Stimulated activated CD8-positive, alpha-beta memory T cell treated with anti-CD3 and anti-CD28 coated beads, Interleukin-4, amount 100 ng/mL, for 48 hours (primary cell): ENCODE measurements at regions not wholly inside any gene's neighbourhood (a gene's known extent, or its start where the extent isn't known, plus 50 kb on each side); places are given as distances from the start of the nearest gene placed in this dataset.

ENCODE experiments used
- DNase-seq: peaks from one replicate; pipeline ENCODE4 v3.0.0-alpha.2; 2020

DNA sequence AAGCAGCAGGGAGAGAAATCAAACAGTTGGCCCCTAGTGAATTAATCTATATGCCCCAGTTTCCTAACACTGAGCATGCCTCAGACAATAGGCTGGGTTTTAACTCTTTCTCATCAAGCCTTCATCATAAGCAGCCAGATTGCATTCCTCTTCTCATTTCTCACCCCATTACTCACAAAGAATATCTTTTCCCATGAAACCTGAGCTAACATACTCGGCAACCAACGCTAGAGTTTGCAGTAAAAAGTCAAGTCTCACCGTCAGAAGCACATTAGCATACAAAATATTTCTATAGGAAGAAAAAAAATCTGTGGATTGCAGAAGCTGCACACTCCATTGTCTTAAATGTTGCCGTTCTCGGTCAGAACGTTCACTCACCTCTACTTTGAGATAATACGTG is 429.9 kb upstream of the ARID1B start:
- DNase-seq: no peak

- no peak for DNase-seq
Measured at GRCh38 chr6:156345700-156346099, 431.5 kb upstream of the ARID1B start.

- no peak for DNase-seq
Measured at GRCh38 chr6:156344491-156344890, 432.7 kb upstream of the ARID1B start.

DNA sequence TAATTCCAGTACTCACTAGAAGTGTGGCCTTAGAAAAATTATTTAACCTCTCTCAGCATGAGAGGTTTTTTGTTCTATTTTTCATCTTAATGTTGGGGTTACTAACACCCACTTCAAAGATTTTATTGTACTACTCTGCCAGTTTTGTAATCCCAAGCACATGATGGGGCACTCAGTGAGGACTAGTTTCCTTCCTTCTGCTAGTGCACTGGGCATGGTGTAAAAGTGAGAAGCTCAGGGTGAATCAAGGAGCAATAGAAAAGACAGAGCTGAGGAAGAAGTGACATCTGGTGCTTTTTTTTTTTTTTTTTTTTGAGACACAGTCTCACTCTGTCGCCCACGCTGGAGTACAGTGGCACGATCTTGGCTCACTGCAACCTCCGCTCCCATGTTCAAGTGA is 439.4 kb upstream of the ARID1B start:
- DNase-seq: no peak

GRCh38 chr6:156336733-156337132 is 440.4 kb upstream of the ARID1B start:
- no peak for DNase-seq

GRCh38 chr6:156336089-156336488 is 441.1 kb upstream of the ARID1B start:
- DNase-seq: no peak

DNA sequence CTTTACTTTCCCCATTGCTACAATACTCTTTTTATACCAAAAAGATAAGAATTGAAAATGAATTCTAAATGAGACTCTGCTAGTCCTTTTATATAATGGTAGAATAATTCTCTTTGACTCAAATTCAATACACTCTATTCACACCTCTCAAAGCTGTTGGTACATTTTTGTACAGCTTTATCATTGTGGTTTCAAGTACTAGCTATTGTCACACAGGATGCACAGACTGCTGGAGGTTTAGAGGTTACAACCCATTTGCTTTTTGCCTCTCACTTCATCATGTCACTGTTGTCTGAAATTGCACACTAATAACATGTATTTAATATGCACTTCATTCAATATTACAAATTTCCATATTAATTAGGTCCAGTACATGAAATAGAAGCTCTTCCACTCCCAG is 442.2 kb upstream of the ARID1B start:
- no peak for DNase-seq

GRCh38 chr6:156319707-156320106 is 457.5 kb upstream of the ARID1B start:
- DNase-seq: no peak

- DNase-seq: no peak
Measured at GRCh38 chr6:156316583-156317125, 460.5 kb upstream of the ARID1B start.

DNA sequence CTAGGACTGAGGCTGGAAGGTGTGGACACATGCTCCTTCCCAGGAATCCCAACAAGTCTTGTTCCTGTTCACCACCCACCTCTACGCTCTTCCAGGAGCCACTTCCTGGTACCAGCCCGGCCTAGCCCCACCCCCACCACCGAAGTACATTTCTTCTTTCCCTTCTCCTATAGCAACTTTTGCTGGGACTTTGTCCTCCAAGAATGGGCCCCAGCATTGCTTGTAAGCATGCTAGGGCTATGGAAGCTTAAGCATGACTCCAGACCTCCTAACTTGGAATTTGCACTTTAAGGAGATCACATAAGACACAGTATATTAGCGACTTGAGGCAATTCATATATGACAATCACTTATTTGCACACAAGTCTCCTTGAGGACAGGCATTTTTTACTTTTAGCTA is 462.0 kb upstream of the ARID1B start:
- DNase-seq: no peak

GRCh38 chr6:156313037-156313436 is 464.1 kb upstream of the ARID1B start:
- no peak for DNase-seq

DNA sequence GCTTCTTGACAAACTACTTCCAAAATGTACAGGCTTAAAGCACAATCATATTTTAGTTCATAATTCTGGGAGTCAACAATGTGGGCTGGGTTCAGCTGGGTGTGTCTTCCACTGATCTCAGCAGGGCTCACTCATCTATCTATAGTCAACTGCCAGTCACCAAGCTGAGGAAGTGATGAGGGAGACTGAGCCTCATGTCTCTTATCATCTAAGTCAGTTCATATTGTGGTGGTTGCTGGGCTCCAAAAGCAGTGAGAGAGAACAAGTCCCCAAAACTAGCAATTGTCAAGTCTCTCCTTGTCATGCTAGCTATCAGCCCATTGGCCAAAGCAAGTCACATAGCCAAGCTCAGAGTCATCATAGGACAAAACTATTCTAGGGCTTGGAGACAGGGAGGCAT is 465.9 kb upstream of the ARID1B start:
- DNase-seq: no peak

GRCh38 chr6:156310701-156311100 is 466.5 kb upstream of the ARID1B start:
- DNase-seq: no peak

DNA sequence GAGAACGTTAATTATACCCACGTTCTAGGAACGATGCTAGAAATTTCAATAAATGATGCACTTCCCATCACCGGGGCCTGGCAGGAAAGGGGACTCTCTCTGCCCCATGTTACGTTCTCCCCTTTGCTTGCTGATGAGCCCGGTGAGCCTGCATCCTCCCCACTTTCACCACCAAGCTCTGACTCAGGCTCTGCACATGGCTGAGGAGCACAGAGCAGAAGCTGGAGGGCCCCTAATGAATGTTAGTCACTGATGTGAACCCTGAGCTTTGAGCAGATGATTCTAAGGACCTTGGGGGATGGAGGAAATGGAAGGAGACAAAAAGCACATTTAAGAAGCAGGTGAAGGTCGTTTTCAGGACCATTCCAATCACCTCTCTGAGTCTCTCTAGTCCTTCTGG is 468.2 kb upstream of the ARID1B start:
- peak; percentile 26 for DNase-seq

GRCh38 chr6:156308604-156309003 is 468.6 kb upstream of the ARID1B start:
- DNase-seq: no peak

GRCh38 chr6:156306531-156306930 is 470.6 kb upstream of the ARID1B start:
- no peak for DNase-seq

GRCh38 chr6:156283091-156283490 is 494.1 kb upstream of the ARID1B start:
- no peak for DNase-seq

DNA sequence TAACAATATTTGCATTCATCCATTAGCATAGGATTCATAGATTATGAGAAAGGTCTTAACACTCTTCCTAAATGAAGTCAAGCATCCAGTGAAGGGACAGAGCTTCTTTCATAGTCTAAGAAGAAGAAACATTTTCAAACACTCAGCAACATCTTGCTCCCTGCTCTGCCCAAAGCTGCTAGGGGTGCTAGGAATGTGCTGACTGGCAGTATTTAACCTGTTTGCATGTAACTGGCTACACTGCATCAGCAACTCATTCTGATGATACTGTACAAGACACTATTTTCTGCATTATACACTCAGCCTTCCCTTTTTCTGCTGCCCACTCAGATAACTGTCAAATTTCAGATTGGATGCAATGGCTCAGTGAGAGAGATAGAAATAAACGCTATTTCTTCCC is 495.1 kb upstream of the ARID1B start:
- DNase-seq: no peak

DNA sequence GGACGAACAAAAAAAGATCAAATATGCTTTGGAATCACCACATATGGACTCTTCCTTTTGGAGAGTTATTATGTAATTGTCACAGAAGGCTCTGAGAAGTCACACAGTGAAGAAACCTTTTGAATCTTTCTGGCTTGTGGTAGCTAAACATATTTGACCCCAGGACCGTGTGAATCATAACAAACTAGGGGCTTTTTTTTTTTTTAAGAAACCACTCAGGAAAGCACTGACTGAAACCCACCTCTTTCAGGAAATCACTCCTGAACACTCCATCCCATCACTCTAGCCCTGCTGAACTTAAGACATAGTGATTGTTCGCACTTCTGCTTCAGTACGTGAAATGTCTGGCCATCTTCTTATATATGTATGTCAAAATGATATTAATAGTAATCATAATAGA is 495.9 kb upstream of the ARID1B start:
- DNase-seq: no peak

DNA sequence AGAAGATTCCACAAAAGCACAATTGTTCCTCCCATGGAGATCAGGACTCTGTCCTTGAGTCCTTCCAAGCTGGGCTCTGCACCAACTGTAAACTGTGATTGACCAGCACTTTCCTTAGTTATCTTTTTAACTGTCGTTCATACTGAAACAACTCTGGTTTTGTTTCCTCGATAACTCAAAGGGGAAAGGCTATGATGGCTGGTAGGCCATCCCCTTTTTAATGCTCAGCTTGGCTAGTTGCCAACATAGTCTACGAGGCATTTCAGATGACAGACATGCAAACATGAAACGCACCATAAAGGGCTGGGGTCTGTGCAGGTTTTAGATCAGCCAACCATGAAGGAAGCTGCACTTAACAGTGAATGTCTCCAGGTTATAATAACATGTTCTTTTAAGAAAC is 497.1 kb upstream of the ARID1B start:
- DNase-seq: no peak

DNA sequence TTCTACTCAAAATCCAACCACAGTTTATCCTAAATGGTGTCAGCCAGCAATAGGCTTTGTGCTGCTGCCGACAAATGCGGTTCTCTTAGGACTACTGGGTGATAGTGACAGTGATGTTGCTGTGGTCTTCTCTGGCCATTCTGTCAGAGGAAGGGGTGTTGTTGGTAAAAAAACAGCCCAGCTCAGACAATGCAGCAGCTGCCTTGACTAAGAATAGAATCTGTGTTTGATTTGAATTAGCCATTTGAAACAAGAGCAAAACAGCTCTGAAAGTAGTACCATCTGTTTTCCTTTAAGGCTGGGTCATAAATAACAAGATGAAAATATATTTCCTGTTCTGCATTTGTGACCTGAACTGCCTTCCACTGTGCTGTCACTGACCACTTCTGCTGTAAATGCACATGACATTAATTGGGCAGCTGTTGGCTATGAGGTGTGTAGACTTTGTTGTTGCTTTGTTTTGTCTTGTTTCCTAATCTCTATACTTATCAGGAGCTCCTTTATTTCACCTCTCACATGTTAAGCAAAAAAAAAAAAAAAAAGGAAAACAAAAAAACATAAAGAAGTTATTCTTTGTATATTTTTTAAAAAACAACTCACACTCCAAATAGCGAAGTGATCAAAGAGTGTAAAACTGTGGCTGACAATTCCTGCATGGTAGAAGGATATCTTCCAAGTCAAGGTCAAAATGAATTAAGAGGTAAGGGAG is 497.8 kb upstream of the ARID1B start:
- no peak for DNase-seq

DNA sequence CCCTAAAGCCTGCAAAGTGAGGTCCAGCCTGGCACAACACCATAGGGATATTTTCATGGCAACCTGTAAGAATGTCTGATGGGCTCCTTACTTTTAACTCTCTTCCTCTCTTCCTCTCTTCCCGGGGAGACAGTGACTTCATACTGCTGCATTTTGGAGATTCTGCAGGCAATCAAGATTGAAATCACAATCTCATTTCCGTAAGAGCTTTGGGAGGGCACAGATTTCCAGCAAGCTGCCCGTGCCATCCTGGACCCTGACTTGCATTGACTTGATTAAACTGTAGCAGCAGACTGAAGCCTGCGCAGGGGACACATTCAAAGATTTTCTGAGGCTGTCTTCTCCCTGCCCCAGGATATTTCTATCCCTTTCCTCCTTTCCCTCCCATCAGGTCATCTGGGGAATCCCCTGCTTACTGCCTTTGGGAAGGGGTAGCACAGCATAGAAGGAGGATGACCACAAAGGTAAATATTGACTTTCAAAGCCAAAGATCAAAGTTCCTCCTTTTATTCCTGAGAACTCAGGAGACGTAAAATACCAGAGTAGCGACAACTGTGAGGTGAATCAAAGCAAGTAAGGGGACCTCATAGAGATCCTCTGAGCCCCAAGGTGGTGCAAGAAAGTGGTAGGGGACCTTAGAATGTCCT is 504.0 kb upstream of the ARID1B start:
- DNase-seq: no peak

- DNase-seq: peak; percentile 42
Measured at GRCh38 chr6:156269751-156270369, 507.3 kb upstream of the ARID1B start.

DNA sequence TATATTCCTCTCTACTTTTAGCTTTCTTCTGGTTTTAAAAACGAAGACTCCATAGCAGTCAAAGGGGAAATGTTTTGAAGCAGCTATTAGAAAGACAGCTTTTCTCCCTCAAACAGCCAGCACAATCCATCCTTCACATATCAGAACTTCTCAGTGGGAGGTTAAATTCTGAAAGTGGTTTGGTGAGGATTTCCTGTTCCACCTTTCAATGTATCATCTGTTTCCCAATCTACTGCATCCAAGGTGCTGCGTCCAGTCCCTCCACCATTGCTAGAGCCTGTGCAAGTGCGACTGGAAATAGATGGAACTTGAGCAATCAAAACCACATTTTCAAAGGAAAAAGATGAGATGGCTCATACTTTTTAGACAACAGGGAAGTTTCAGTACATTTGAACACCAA is 508.3 kb upstream of the ARID1B start:
- no peak for DNase-seq
